Liver (tissue), 8 donors: ENCODE measurements at regions not wholly inside any gene's neighbourhood (a gene's known extent, or its start where the extent isn't known, plus 50 kb on each side); places are given as distances from the start of the nearest gene placed in this dataset.

Experiments used
- DNase-seq: peaks from one replicate; pipeline ENCODE4 v3.0.0-alpha.2; 2017; ENCODE audit warnings: low spot score
- H3K27ac ChIP-seq, 2 donors: one replicate each; pipeline ENCODE4 v1.7.0; 2013; ENCODE audit warnings: inconsistent platforms in 2 of 2, low read length in 2 of 2, control low read depth in 1 of 2, low read depth in 1 of 2, mild to moderate bottlenecking in 1 of 2
- H3K27me3 ChIP-seq, 4 donors: one replicate each; pipeline versions ENCODE4 v1.6.1 to v1.7.0; 2013; ENCODE audit warnings: low read length in 3 of 4, inconsistent platforms in 1 of 4, mild to moderate bottlenecking in 1 of 4, moderate library complexity in 1 of 4; ENCODE audit not compliant: control insufficient read depth in 4 of 4, insufficient read depth in 4 of 4
- H3K36me3 ChIP-seq, 4 donors: one replicate each; pipeline versions ENCODE4 v1.6.1 to v1.7.0; 2013; ENCODE audit warnings: low read length in 3 of 4, mild to moderate bottlenecking in 3 of 4, low read depth in 1 of 4, moderate library complexity in 1 of 4; ENCODE audit not compliant: control insufficient read depth in 4 of 4, insufficient read depth in 3 of 4
- H3K4me1 ChIP-seq, 4 donors: one replicate each; pipeline versions ENCODE4 v1.6.1 to v1.7.0; 2013; ENCODE audit warnings: low read length in 3 of 4, mild to moderate bottlenecking in 3 of 4, moderate library complexity in 1 of 4; ENCODE audit not compliant: control insufficient read depth in 4 of 4, insufficient read depth in 4 of 4
- H3K4me3 ChIP-seq, 3 donors: one replicate each; pipeline versions ENCODE4 v1.6.1 to v1.7.0; 2013; ENCODE audit warnings: low read length in 3 of 3, control low read depth in 1 of 3, low read depth in 1 of 3, mild to moderate bottlenecking in 1 of 3
- H3K9ac ChIP-seq, 2 donors: one replicate each; pipeline ENCODE4 v1.7.0; 2013; ENCODE audit warnings: low read length in 2 of 2, mild to moderate bottlenecking in 2 of 2, moderate library complexity in 2 of 2, control low read depth in 1 of 2, low read depth in 1 of 2
- H3K9me3 ChIP-seq, 4 donors: one replicate each; pipeline versions ENCODE4 v1.6.1 to v1.7.0; 2013; ENCODE audit warnings: low read length in 3 of 4; ENCODE audit not compliant: control insufficient read depth in 4 of 4
- EGR1 ChIP-seq, 2 donors: IDR thresholded peaks; 2 replicates each; pipeline ENCODE4 v1.6.1; 2016 to 2018; ENCODE audit warnings: antibody characterized with exemption in 2 of 2, low read depth in 2 of 2
- FOXA1 ChIP-seq: IDR thresholded peaks from 2 replicates; pipeline ENCODE4 v1.6.1; 2016; ENCODE audit warnings: antibody characterized with exemption
- FOXA2 ChIP-seq: IDR thresholded peaks from 2 replicates; pipeline ENCODE4 v1.6.1; 2016; ENCODE audit warnings: antibody characterized with exemption
- GABPA ChIP-seq, 2 donors: IDR thresholded peaks in 1 of 2; conservative IDR thresholded peaks in 1 of 2; 2 replicates each; pipeline ENCODE4 v1.6.1; 2016; ENCODE audit warnings: antibody characterized with exemption in 2 of 2, mild to moderate bottlenecking in 1 of 2, moderate library complexity in 1 of 2
- HNF4A ChIP-seq, 2 donors: conservative IDR thresholded peaks; 2 replicates each; pipeline ENCODE4 v1.6.1; 2016; ENCODE audit warnings: antibody characterized with exemption in 2 of 2, mild to moderate bottlenecking in 2 of 2
- HNF4G ChIP-seq: IDR thresholded peaks from 2 replicates; pipeline ENCODE4 v1.6.1; 2016; ENCODE audit warnings: antibody characterized with exemption
- JUND ChIP-seq, 2 donors: IDR thresholded peaks; 2 replicates each; pipeline ENCODE4 v1.6.1; 2016; ENCODE audit warnings: antibody characterized with exemption in 2 of 2
- NR2F2 ChIP-seq: IDR thresholded peaks from 2 replicates; pipeline ENCODE4 v1.6.1; 2016; ENCODE audit warnings: antibody characterized with exemption
- RAD21 ChIP-seq, 2 donors: IDR thresholded peaks; 2 replicates each; pipeline ENCODE4 v1.6.1; 2016; ENCODE audit warnings: antibody characterized with exemption in 2 of 2, mild to moderate bottlenecking in 2 of 2
- RXRA ChIP-seq, 2 donors: IDR thresholded peaks; 2 replicates each; pipeline ENCODE4 v1.6.1; 2017 to 2018; ENCODE audit warnings: antibody characterized with exemption in 2 of 2, mild to moderate bottlenecking in 1 of 2
- SP1 ChIP-seq: IDR thresholded peaks from 2 replicates; pipeline ENCODE4 v1.6.1; 2018; ENCODE audit warnings: antibody characterized with exemption, mild to moderate bottlenecking
- TAF1 ChIP-seq: conservative IDR thresholded peaks from 2 replicates; pipeline ENCODE4 v1.6.1; 2016; ENCODE audit warnings: antibody characterized with exemption, mild to moderate bottlenecking
- YY1 ChIP-seq: IDR thresholded peaks from 2 replicates; pipeline ENCODE4 v1.6.1; 2016; ENCODE audit warnings: antibody characterized with exemption, mild to moderate bottlenecking
- WGBS: extraction: QIAGEN DNeasy Blood & Tissue Kit; methylation state at CpG from one replicate; pipeline ENCODE4 v1.1.7; 2013; 5-methylcytosine and 5-hydroxymethylcytosine counted together
- TF ChIP-seq, protein P1 (sequence below): fragments of 150-350 bp; IDR thresholded peaks from 2 replicates; pipeline ENCODE4 v1.5.1; 2017; ENCODE audit warnings: improper control_type of control experiment, low read depth, low read length; ENCODE audit not compliant: missing input control
- TF ChIP-seq, protein P2 (sequence below): IDR thresholded peaks from 2 replicates; pipeline ENCODE4 v1.6.1; 2016; ENCODE audit warnings: antibody characterized with exemption
- TF ChIP-seq, protein P3 (sequence below): IDR thresholded peaks from 2 replicates; pipeline ENCODE4 v1.6.1; 2016; ENCODE audit warnings: antibody characterized with exemption, mild to moderate bottlenecking
- TF ChIP-seq, protein P4 (sequence below): IDR thresholded peaks from 2 replicates; pipeline ENCODE4 v1.6.1; 2016; ENCODE audit warnings: antibody characterized with exemption
- donor health status: healthy.
- donor health status: healthy.
- donor health status: healthy.
- donor health status: healthy.
- donor health status: healthy.

DNA sequence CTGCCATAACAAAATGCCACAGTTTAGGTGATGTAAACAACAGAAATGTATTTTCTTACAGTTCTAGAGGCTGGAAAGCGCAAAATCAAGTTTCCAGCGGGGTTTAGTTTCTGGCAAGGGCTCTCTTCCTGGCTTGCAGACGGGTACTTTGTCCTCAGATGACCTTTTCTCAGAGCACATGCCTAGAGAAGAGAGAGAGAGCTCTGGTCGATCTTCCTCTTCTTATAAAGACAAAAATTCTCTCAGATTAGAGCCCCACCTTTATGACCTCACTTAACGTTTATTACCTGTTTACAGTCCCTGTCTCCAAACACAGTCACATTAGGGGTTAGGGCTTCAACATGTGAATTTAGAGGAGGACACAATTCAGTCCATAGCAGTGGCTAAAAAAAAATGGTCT, 119.7 kb downstream of the CETN3 start:
- H3K9ac ChIP-seq = no peak overlapping the region
- WGBS = 37% methylated on average over 5 of the region's 5 CpGs
- H3K27ac ChIP-seq = no peak overlapping the region
- H3K4me1 ChIP-seq = no peaks in the 10 kb centered on the region
- H3K9me3 ChIP-seq = no peaks in the 10 kb centered on the region
- TF ChIP-seq TAF1 = no peak
- TF ChIP-seq, protein P1, sequence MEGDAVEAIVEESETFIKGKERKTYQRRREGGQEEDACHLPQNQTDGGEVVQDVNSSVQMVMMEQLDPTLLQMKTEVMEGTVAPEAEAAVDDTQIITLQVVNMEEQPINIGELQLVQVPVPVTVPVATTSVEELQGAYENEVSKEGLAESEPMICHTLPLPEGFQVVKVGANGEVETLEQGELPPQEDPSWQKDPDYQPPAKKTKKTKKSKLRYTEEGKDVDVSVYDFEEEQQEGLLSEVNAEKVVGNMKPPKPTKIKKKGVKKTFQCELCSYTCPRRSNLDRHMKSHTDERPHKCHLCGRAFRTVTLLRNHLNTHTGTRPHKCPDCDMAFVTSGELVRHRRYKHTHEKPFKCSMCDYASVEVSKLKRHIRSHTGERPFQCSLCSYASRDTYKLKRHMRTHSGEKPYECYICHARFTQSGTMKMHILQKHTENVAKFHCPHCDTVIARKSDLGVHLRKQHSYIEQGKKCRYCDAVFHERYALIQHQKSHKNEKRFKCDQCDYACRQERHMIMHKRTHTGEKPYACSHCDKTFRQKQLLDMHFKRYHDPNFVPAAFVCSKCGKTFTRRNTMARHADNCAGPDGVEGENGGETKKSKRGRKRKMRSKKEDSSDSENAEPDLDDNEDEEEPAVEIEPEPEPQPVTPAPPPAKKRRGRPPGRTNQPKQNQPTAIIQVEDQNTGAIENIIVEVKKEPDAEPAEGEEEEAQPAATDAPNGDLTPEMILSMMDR = no peak
- TF ChIP-seq, protein P2, sequence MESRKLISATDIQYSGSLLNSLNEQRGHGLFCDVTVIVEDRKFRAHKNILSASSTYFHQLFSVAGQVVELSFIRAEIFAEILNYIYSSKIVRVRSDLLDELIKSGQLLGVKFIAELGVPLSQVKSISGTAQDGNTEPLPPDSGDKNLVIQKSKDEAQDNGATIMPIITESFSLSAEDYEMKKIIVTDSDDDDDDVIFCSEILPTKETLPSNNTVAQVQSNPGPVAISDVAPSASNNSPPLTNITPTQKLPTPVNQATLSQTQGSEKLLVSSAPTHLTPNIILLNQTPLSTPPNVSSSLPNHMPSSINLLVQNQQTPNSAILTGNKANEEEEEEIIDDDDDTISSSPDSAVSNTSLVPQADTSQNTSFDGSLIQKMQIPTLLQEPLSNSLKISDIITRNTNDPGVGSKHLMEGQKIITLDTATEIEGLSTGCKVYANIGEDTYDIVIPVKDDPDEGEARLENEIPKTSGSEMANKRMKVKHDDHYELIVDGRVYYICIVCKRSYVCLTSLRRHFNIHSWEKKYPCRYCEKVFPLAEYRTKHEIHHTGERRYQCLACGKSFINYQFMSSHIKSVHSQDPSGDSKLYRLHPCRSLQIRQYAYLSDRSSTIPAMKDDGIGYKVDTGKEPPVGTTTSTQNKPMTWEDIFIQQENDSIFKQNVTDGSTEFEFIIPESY = no peak
- TF ChIP-seq HNF4A (conservative IDR thresholded peaks at IDR 0.05) = no peak
- TF ChIP-seq, protein P3, sequence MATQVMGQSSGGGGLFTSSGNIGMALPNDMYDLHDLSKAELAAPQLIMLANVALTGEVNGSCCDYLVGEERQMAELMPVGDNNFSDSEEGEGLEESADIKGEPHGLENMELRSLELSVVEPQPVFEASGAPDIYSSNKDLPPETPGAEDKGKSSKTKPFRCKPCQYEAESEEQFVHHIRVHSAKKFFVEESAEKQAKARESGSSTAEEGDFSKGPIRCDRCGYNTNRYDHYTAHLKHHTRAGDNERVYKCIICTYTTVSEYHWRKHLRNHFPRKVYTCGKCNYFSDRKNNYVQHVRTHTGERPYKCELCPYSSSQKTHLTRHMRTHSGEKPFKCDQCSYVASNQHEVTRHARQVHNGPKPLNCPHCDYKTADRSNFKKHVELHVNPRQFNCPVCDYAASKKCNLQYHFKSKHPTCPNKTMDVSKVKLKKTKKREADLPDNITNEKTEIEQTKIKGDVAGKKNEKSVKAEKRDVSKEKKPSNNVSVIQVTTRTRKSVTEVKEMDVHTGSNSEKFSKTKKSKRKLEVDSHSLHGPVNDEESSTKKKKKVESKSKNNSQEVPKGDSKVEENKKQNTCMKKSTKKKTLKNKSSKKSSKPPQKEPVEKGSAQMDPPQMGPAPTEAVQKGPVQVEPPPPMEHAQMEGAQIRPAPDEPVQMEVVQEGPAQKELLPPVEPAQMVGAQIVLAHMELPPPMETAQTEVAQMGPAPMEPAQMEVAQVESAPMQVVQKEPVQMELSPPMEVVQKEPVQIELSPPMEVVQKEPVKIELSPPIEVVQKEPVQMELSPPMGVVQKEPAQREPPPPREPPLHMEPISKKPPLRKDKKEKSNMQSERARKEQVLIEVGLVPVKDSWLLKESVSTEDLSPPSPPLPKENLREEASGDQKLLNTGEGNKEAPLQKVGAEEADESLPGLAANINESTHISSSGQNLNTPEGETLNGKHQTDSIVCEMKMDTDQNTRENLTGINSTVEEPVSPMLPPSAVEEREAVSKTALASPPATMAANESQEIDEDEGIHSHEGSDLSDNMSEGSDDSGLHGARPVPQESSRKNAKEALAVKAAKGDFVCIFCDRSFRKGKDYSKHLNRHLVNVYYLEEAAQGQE = no peak
- TF ChIP-seq FOXA1 = no peak
- peak in 1 of 2 donors; percentile 17 for TF ChIP-seq RXRA (IDR thresholded peaks at IDR 0.05)
- no peak for TF ChIP-seq FOXA2
- H3K4me3 ChIP-seq = no peak overlapping the region
- no peaks in the 10 kb centered on the region for H3K36me3 ChIP-seq
- no peak for DNase-seq
- H3K27me3 ChIP-seq = no peaks in the 10 kb centered on the region

DNA sequence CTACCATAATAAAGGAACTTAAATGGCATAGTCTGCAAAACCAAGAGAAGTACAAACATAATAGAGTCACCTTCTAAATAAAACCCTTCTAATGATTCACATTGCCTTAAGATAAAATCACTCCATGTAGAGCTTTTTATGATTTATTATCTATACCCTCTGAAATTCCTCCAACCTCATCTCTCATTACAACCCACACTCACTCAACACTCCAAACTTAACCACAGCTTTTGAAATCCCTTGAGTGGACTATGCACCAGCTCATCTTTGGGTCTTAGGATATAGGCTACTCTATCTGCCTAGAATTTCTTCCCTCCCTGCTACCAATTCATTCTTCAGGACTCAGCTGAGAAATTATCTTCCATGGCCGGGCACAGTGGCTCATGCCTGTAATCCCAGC, 122.5 kb downstream of the CETN3 start:
- Histone ChIP-seq H3K4me1 (no peaks in the 10 kb centered on the region), H3K27ac (no peak overlapping the region), H3K4me3 (no peak overlapping the region), H3K36me3 (no peaks in the 10 kb centered on the region), H3K9ac (no peak overlapping the region), H3K27me3 (no peaks in the 10 kb centered on the region), H3K9me3 (no peaks in the 10 kb centered on the region)
- 82% methylated on average over 1 of the region's 1 CpG for WGBS
- no peak for DNase-seq
- TF ChIP-seq FOXA1 = no peak
- TF ChIP-seq, protein P3 = no peak
- TF ChIP-seq, protein P4, sequence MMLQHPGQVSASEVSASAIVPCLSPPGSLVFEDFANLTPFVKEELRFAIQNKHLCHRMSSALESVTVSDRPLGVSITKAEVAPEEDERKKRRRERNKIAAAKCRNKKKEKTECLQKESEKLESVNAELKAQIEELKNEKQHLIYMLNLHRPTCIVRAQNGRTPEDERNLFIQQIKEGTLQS = no peak
- TF ChIP-seq FOXA2 = no peak
- no peak for TF ChIP-seq JUND (IDR thresholded peaks at IDR 0.05)
- no peak for TF ChIP-seq EGR1 (IDR thresholded peaks at IDR 0.05; ENCODE audit: low read depth in 2 of 2)
- no peak for TF ChIP-seq GABPA (IDR thresholded peaks at IDR 0.05 in 1 of 2, conservative IDR thresholded peaks at IDR 0.05 in 1 of 2)
- TF ChIP-seq, protein P1 = no peak
- TF ChIP-seq HNF4G = no peak
- TF ChIP-seq, protein P2 = no peak
- no peak for TF ChIP-seq HNF4A (conservative IDR thresholded peaks at IDR 0.05)
- TF ChIP-seq SP1 = no peak
- TF ChIP-seq YY1 = no peak
- TF ChIP-seq NR2F2 = no peak
- TF ChIP-seq RAD21 (IDR thresholded peaks at IDR 0.05) = no peak
